GM23338 (cell line): ENCODE measurements at regions not wholly inside any gene's neighbourhood (a gene's known extent, or its start where the extent isn't known, plus 50 kb on each side); places are given as distances from the start of the nearest gene placed in this dataset.

Experiments used
- CREB1 ChIP-seq: fragments of 250-450 bp; sonication (Bioruptor Pico); IDR thresholded peaks from 2 replicates; pipeline ENCODE4 v1.5.0; 2020; ENCODE audit warnings: low read depth, mild to moderate bottlenecking, moderate library complexity
- EZH2phosphoT487 ChIP-seq: fragments of 200-600 bp; sonication (generic); IDR thresholded peaks from one replicate; pipeline ENCODE4 v1.8.1; 2018; ENCODE audit warnings: antibody characterized with exemption; ENCODE audit not compliant: unreplicated experiment
- JUNB ChIP-seq: IDR thresholded peaks from one replicate; pipeline ENCODE4 v1.6.1; 2016; ENCODE audit warnings: antibody characterized with exemption; ENCODE audit not compliant: unreplicated experiment
- POLR2AphosphoS5 ChIP-seq: IDR thresholded peaks from 2 replicates; pipeline ENCODE4 v1.6.1; 2016; ENCODE audit warnings: antibody characterized with exemption, low read depth
- REST ChIP-seq: IDR thresholded peaks from one replicate; pipeline ENCODE4 v1.6.1; 2018; ENCODE audit warnings: antibody characterized with exemption; ENCODE audit not compliant: unreplicated experiment
- ZNF462 ChIP-seq: fragments of 250-450 bp; sonication (Bioruptor Pico); IDR thresholded peaks from 2 replicates; pipeline ENCODE4 v1.5.0; 2020; ENCODE audit warnings: mild to moderate bottlenecking, moderate library complexity
- TF ChIP-seq, protein P1 (sequence below), 2 experiments: fragments of 200-600 bp in 1 of 2; sonication (generic) in 1 of 2; conservative IDR thresholded peaks; 2 replicates each; pipeline versions ENCODE4 v1.5.1 to v1.6.1; 2016 to 2017; ENCODE audit warnings: antibody characterized with exemption in 2 of 2, low read depth in 2 of 2, mild to moderate bottlenecking in 2 of 2, moderate library complexity in 1 of 2

DNA sequence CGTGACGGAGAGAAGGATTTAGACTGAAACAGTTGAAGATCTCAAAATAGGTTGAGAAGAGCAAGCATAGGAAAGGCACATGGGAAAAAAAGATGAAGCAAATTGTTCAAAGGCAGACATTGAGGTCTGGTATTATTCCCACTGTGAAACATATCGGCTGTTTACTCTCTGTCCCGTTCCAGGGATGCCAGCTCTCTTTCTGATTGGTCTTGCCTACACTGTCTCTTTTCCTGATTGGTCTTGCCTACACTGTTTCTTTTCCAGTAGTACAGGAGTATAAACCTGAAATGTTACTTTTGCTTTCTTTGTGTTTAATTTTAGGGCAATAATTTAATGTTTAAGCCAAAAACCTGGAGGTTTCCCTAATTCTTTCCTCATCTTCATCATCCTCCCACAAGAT lies 226.5 kb upstream of the MCHR2 start:
- TF ChIP-seq, protein P1, sequence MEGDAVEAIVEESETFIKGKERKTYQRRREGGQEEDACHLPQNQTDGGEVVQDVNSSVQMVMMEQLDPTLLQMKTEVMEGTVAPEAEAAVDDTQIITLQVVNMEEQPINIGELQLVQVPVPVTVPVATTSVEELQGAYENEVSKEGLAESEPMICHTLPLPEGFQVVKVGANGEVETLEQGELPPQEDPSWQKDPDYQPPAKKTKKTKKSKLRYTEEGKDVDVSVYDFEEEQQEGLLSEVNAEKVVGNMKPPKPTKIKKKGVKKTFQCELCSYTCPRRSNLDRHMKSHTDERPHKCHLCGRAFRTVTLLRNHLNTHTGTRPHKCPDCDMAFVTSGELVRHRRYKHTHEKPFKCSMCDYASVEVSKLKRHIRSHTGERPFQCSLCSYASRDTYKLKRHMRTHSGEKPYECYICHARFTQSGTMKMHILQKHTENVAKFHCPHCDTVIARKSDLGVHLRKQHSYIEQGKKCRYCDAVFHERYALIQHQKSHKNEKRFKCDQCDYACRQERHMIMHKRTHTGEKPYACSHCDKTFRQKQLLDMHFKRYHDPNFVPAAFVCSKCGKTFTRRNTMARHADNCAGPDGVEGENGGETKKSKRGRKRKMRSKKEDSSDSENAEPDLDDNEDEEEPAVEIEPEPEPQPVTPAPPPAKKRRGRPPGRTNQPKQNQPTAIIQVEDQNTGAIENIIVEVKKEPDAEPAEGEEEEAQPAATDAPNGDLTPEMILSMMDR (conservative IDR thresholded peaks at IDR 0.05; ENCODE audit: low read depth in 2 of 2), result no peak
- no peak for TF ChIP-seq EZH2phosphoT487
- no peak for TF ChIP-seq REST
- TF ChIP-seq JUNB, result no peak
- no peak for TF ChIP-seq POLR2AphosphoS5
- TF ChIP-seq ZNF462 (CRISPR knock-in tag), result no peak
- TF ChIP-seq CREB1, result no peak
